ENCODE measurements at regions not wholly inside any gene's neighbourhood (a gene's known extent, or its start where the extent isn't known, plus 50 kb on each side); places are given as distances from the start of the nearest gene placed in this dataset.

GRCh38 chr4:59841698-59842097 is 1358.4 kb upstream of the ADGRL3 start:
- intact Hi-C loops (cut with DNase I), result no loop called here
- Histone ChIP-seq H3K36me3 (replicated peaks in 1 of 2) (no peaks in the 10 kb centered on the region), H3K4me1 (replicated peaks in 1 of 2) (no peaks in the 10 kb centered on the region), H3K27me3 (no peaks in the 10 kb centered on the region), H3K9me3 (replicated peaks in 1 of 3) (no peaks in the 10 kb centered on the region), H3K27ac (no peak overlapping the region), H3K4me3 (no peak overlapping the region)
- no peak for TF ChIP-seq CTCF (IDR thresholded peaks at IDR 0.05)
- TF ChIP-seq POLR2A (IDR thresholded peaks at IDR 0.05), result no peak
- DNase-seq, result no peak
- 57 to 72% (median 66%) methylated on average over 1 of the region's 1 CpG for WGBS, 4 donors

- no peaks in the 10 kb centered on the region for H3K9me3 ChIP-seq (replicated peaks in 1 of 3)
- DNase-seq, result no peak
- H3K36me3 ChIP-seq (replicated peaks in 1 of 2), result no peaks in the 10 kb centered on the region
- H3K27ac ChIP-seq, result no peak overlapping the region
- intact Hi-C loops (cut with DNase I), result no loop called here
- no peaks in the 10 kb centered on the region for H3K27me3 ChIP-seq
- H3K4me1 ChIP-seq (replicated peaks in 1 of 2), result no peaks in the 10 kb centered on the region
- no peak for TF ChIP-seq POLR2A (IDR thresholded peaks at IDR 0.05)
- H3K4me3 ChIP-seq, result no peak overlapping the region
- WGBS, 4 donors, result 70 to 88% (median 72%) methylated on average over 2 of the region's 2 CpGs
These were observed 1351.7 kb upstream of the ADGRL3 start for GRCh38 chr4:59848457-59848856.

- H3K9me3 ChIP-seq (replicated peaks in 1 of 3), result no peaks in the 10 kb centered on the region
- no peaks in the 10 kb centered on the region for H3K4me1 ChIP-seq (replicated peaks in 1 of 2)
- no peak for TF ChIP-seq CTCF (IDR thresholded peaks at IDR 0.05)
- no peaks in the 10 kb centered on the region for H3K36me3 ChIP-seq (replicated peaks in 1 of 2)
- intact Hi-C loops (cut with DNase I), result no loop called here
- no peak overlapping the region for H3K4me3 ChIP-seq
- H3K27ac ChIP-seq, result no peak overlapping the region
- no peaks in the 10 kb centered on the region for H3K27me3 ChIP-seq
- DNase-seq, result no peak
- WGBS, 4 donors, result 80 to 90% (median 87%) methylated on average over 13 to 18 of the region's 18 CpGs
These were observed 1344.3 kb upstream of the ADGRL3 start for GRCh38 chr4:59855630-59856352.

GRCh38 chr4:59869056-59869455 is 1331.1 kb upstream of the ADGRL3 start:
- Histone ChIP-seq H3K9me3 (replicated peaks in 1 of 3) (no peaks in the 10 kb centered on the region), H3K36me3 (replicated peaks in 1 of 2) (no peaks in the 10 kb centered on the region), H3K27ac (no peak overlapping the region), H3K4me3 (no peak overlapping the region), H3K27me3 (no peaks in the 10 kb centered on the region), H3K4me1 (replicated peaks in 1 of 2) (no peaks in the 10 kb centered on the region)
- TF ChIP-seq POLR2A (IDR thresholded peaks at IDR 0.05), result no peak
- TF ChIP-seq CTCF (IDR thresholded peaks at IDR 0.05), result no peak
- intact Hi-C loops (cut with DNase I), result no loop called here
- no peak for DNase-seq
- WGBS, 4 donors, result 69 to 77% (median 76%) methylated on average over 3 of the region's 3 CpGs

- WGBS, 4 donors, result 76 to 82% (median 78%) methylated on average over 3 of the region's 3 CpGs
- Histone ChIP-seq H3K4me3 (no peak overlapping the region), H3K9me3 (replicated peaks in 1 of 3) (no peaks in the 10 kb centered on the region), H3K36me3 (replicated peaks in 1 of 2) (no peaks in the 10 kb centered on the region), H3K27ac (no peak overlapping the region), H3K27me3 (no peaks in the 10 kb centered on the region), H3K4me1 (replicated peaks in 1 of 2) (no peaks in the 10 kb centered on the region)
- intact Hi-C loops (cut with DNase I), result no loop called here
- DNase-seq, result no peak
- TF ChIP-seq POLR2A (IDR thresholded peaks at IDR 0.05) (no peak), CTCF (IDR thresholded peaks at IDR 0.05) (no peak)
These were observed 1330.6 kb upstream of the ADGRL3 start for GRCh38 chr4:59869559-59869958.
